HEK293 (cell line): ENCODE measurements at regions not wholly inside any gene's neighbourhood (a gene's known extent, or its start where the extent isn't known, plus 50 kb on each side); places are given as distances from the start of the nearest gene placed in this dataset.

Source experiments
- ZNF274 ChIP-seq, 2 experiments: fragments of 200-500 bp in 1 of 2; fragments of 450-650 bp in 1 of 2; sonication (Bioruptor generic) in 1 of 2; formaldehyde crosslinking in 1 of 2; IDR thresholded peaks; 2 replicates each; pipeline versions ENCODE4 v1.5.1 to v1.6.1; 2014 to 2016; ENCODE audit warnings: borderline replicate concordance in 1 of 2, inconsistent platforms in 1 of 2, low read length in 1 of 2, missing biosample characterization in 1 of 2, missing genetic modification characterization in 1 of 2
- ZNF391 ChIP-seq: fragments of 450-650 bp; formaldehyde crosslinking; IDR thresholded peaks from 2 replicates; pipeline ENCODE4 v1.5.1; 2016; ENCODE audit warnings: low read depth, missing biosample characterization, missing genetic modification characterization, borderline replicate concordance
- ZNF510 ChIP-seq: fragments of 450-650 bp; formaldehyde crosslinking; IDR thresholded peaks from 2 replicates; pipeline ENCODE4 v1.5.1; 2018; ENCODE audit warnings: mild to moderate bottlenecking, missing genetic modification characterization, missing biosample characterization; ENCODE audit not compliant: insufficient replicate concordance
- TF ChIP-seq, protein P1 (sequence below): fragments of 450-650 bp; formaldehyde crosslinking; IDR thresholded peaks from 2 replicates; pipeline ENCODE4 v1.5.1; 2016; ENCODE audit warnings: missing biosample characterization, missing genetic modification characterization
- TF ChIP-seq, protein P2 (sequence below): fragments of 450-650 bp; IDR thresholded peaks from 2 replicates; pipeline ENCODE4 v1.5.1; 2018; ENCODE audit warnings: missing biosample characterization, missing genetic modification characterization

DNA sequence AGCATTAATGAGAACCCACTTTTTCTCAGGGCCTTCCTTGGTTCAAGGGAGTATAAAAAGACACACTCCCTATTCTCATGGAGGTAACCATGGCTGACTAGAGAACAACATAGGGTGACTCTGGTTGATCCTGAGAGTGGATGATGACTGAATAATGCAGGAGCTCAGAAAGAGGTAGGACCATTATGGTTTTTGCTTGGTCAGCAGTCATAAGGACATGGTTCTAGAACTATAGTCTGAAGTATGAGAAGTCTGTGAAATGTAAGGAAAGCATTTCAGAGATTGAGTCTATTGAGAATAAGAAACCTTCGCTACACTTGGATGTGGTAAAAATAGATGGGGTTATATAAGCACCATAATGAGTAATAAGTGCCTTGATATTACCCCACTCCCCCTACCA is 184.1 kb upstream of the GPR149 start:
- TF ChIP-seq ZNF510 (no peak), ZNF274 (IDR thresholded peaks at IDR 0.05; ENCODE audit: low read length) (no peak), ZNF274 (tag by site-specific recombination; IDR thresholded peaks at IDR 0.05; ENCODE audit: borderline replicate concordance) (no peak), ZNF391 (no peak)
- TF ChIP-seq, protein P1, sequence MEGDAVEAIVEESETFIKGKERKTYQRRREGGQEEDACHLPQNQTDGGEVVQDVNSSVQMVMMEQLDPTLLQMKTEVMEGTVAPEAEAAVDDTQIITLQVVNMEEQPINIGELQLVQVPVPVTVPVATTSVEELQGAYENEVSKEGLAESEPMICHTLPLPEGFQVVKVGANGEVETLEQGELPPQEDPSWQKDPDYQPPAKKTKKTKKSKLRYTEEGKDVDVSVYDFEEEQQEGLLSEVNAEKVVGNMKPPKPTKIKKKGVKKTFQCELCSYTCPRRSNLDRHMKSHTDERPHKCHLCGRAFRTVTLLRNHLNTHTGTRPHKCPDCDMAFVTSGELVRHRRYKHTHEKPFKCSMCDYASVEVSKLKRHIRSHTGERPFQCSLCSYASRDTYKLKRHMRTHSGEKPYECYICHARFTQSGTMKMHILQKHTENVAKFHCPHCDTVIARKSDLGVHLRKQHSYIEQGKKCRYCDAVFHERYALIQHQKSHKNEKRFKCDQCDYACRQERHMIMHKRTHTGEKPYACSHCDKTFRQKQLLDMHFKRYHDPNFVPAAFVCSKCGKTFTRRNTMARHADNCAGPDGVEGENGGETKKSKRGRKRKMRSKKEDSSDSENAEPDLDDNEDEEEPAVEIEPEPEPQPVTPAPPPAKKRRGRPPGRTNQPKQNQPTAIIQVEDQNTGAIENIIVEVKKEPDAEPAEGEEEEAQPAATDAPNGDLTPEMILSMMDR, result no peak
- TF ChIP-seq, protein P2, sequence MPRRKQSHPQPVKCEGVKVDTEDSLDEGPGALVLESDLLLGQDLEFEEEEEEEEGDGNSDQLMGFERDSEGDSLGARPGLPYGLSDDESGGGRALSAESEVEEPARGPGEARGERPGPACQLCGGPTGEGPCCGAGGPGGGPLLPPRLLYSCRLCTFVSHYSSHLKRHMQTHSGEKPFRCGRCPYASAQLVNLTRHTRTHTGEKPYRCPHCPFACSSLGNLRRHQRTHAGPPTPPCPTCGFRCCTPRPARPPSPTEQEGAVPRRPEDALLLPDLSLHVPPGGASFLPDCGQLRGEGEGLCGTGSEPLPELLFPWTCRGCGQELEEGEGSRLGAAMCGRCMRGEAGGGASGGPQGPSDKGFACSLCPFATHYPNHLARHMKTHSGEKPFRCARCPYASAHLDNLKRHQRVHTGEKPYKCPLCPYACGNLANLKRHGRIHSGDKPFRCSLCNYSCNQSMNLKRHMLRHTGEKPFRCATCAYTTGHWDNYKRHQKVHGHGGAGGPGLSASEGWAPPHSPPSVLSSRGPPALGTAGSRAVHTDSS (tag by site-specific recombination), result no peak
